GM10266 (cell line): ENCODE measurements at regions not wholly inside any gene's neighbourhood (a gene's known extent, or its start where the extent isn't known, plus 50 kb on each side); places are given as distances from the start of the nearest gene placed in this dataset.

Experiments
- DNase-seq: peaks from one replicate; pipeline ENCODE4 v3.0.0; 2012; ENCODE audit errors: extremely low spot score
- TF ChIP-seq, protein P1 (sequence below): IDR thresholded peaks from 2 replicates; pipeline ENCODE4 v1.5.1; 2012; ENCODE audit warnings: mild to moderate bottlenecking, low read depth; ENCODE audit not compliant: control insufficient read depth, insufficient read depth; ENCODE audit errors: missing control alignments

DNA sequence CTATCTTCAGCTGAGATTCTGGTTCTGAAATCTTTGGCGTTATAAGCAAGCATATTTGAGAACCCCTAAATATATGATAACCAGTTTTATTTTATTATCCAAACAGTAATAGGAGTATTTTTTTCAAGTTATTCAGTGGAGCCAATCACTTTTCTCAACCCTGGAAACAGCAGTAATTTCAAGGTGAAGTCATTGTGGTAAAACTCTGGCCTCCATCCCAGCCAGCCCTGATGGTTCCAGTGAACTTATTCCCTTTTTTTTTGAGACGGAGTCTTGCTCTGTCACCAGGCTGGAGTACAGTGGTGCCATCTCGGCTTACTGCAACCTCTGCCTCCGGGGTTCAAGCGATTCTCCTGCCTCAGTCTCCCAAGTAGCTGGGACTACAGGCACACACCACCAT is 545.4 kb upstream of the IL12A start:
- TF ChIP-seq, protein P1, sequence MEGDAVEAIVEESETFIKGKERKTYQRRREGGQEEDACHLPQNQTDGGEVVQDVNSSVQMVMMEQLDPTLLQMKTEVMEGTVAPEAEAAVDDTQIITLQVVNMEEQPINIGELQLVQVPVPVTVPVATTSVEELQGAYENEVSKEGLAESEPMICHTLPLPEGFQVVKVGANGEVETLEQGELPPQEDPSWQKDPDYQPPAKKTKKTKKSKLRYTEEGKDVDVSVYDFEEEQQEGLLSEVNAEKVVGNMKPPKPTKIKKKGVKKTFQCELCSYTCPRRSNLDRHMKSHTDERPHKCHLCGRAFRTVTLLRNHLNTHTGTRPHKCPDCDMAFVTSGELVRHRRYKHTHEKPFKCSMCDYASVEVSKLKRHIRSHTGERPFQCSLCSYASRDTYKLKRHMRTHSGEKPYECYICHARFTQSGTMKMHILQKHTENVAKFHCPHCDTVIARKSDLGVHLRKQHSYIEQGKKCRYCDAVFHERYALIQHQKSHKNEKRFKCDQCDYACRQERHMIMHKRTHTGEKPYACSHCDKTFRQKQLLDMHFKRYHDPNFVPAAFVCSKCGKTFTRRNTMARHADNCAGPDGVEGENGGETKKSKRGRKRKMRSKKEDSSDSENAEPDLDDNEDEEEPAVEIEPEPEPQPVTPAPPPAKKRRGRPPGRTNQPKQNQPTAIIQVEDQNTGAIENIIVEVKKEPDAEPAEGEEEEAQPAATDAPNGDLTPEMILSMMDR, result no peak
- no peak for DNase-seq

DNA sequence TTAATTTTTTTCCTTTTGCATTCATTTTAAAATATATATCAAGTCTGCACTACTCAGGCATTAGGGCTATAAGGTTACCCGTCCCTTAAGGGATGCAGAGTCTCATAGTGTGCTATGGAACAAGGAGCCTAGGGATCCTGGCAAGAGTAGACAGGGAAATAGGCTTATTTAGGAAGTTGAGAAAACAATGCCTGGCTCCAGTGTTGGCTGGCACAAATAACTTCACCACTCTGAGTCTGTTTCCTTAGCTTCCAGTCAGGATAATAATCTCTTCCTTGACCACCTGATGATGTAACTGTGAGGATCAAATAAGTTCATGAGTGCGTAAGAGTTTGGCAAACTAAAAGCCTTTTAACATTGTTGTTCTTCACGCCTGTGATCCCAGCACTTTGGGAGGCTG is 540.8 kb upstream of the IL12A start:
- TF ChIP-seq, protein P1, result no peak
- DNase-seq, result no peak

DNA sequence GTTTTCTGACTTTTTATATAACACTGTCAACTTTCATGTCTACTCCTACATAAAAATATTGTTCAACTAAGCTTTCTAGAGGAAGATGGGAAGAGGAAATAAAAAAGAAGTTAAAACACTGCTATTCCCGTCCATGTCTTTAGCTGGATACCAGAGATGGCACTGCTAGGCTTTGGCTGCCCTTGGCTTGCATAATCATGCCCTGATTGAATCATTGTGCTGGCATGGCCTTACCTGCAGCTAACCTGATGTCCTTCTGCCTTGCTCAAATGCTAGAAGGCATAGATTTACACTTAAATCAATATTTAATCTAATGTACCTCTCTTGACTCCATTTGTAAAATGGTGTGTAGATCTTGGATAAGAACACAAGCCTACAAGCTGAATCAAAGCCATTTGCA is 539.7 kb upstream of the IL12A start:
- TF ChIP-seq, protein P1, result no peak

DNA sequence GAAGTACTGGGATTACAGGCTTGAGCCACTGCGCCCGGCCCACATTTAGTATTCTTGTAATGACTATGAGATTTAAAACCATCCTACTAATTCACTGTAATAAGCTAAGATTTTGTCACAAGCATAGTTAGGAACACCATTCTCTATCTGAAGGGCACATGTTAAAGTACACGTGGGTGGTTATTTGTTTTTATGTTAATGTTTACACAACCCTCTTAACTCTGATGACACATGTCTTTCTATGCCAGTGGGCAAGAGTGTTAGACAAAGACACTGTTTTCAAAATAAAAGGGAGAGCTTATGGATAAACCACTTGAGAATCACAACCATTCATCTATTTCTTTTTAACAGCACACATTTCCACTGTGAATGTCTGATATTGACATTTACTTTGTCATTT is 537.6 kb upstream of the IL12A start:
- TF ChIP-seq, protein P1, result no peak
- DNase-seq, result no peak

More for the DNA sequence above, 539.7 kb upstream of the IL12A start:
- no peak for DNase-seq

DNA sequence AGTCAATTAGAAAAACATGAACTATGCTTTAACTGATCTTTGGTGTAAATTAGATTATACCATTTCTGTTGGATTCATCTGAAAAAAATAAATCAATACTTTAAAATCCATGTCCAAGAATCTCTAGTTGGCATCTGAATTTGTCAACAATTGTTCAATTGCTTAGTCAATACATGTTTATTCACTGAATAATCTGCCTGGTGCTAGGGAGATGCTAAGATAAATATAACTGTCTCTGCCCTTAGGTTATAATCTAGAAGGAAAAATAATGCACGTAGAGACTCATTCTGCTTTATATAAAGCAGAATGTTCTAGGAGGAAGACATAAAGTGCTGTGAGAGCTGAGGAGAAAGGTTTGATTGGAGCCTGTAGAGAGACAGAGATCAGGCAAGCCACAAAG is 537.2 kb upstream of the IL12A start:
- TF ChIP-seq, protein P1, result no peak
- DNase-seq, result no peak

DNA sequence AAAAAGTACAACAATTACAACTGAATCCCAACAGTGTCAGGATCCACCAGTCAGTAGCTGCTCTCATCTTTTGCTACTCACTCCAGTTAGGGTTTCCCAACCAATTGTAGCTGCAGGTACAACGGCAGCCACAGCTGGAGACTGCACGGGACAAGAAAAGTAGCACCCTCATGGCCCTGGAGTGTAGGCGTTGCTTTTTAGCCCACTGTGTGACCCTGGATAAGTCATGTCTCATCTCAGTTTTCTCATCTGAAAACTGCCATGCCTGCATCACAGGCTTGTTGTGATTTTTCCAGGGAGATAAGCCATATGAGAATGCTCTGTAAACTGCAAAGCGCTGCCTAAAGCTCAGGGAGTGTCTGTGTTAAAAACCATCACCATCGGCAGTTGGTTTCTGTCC is 535.6 kb upstream of the IL12A start:
- TF ChIP-seq, protein P1, result no peak
- DNase-seq, result no peak

DNA sequence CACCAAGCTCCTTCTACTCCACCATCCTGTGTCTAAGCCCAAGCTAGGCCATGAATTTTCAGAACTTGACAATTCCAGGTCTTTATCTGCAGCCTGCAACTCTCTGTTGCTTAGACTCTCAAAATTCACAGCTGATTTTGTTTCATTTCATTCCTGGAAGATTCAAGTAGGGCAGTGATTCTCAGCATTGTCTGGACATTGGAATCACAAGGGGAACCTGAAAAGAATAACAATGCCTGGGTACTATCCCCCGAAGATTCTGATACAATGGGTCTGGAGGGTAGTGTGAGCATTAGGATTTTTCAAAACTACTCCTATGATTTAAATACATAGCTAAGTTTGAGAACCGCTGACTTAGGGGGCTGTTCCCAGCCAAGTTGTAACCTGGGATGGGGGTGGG is 534.7 kb upstream of the IL12A start:
- TF ChIP-seq, protein P1, result no peak
- no peak for DNase-seq
